Kasumi-1 (cell line): ENCODE measurements at regions not wholly inside any gene's neighbourhood (a gene's known extent, or its start where the extent isn't known, plus 50 kb on each side); places are given as distances from the start of the nearest gene placed in this dataset.
A peak's percentile ranks its signal among the peaks of the same experiment; 100 is the strongest.

Experiments used
- DNase-seq, 2 experiments: peaks; one replicate each; lab custom pipeline; 2025; lab: John Stamatoyannopoulos, UW

DNA sequence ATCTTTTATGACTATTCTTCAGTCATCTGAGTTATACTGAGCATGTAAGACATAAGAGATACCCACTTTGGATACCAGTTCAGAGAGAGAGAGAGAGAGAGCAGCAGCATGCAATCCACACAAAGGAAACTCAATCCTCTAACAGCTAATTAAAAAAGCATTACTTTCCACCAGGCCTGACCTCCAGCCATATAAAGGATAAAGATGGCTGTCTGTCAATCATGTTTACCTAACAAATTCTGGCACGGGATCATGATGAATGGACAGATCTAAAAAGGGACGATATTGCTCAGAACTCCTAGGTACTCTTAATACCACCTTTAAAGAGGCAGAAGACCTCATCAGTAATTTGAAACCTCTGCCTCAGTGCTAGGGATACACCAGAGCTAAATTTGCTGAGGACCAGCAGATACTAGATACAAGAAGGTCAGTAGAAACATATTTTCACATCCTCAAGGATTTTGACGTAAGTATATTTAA lies 159.2 kb downstream of the RPS12 start:
- DNase-seq = no peak

DNA sequence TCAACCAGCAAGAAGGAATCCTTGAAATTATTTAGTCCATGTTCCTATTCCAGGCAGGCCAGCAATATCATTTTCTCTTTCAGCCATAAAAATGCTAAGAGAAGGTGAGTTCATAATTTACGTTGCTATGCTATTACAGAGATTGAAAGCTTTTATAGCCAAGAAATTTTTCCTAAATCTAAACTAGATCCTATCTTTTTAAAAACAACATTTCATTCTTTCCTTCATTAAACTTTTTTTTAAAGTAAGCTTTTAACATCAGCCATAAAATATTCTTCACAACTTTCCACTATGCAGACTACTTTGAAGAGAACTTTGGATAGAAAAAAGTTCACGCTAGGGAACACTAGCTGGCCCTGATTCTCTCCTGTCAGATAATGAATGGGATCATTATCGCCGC lies 159.8 kb downstream of the RPS12 start:
- no peak for DNase-seq

DNA sequence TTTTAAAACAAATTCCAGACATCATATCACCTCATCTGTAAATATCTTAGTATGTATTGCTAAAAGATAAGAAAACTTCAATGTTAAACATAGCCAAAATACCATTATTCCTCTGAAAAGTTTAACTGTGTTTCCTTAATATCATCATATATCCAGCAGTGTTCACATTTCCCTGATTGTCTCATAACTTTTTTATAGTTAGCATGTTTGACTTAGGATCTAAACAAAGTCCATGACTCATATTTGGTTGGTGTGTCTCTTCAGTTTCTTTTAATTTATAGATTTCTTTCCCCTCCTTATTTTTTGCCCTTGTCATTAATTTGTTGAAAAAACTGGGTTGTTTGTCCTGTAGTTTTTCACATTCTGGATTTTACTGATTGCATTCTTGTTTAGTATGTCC lies 163.0 kb downstream of the RPS12 start:
- no peak for DNase-seq

DNA sequence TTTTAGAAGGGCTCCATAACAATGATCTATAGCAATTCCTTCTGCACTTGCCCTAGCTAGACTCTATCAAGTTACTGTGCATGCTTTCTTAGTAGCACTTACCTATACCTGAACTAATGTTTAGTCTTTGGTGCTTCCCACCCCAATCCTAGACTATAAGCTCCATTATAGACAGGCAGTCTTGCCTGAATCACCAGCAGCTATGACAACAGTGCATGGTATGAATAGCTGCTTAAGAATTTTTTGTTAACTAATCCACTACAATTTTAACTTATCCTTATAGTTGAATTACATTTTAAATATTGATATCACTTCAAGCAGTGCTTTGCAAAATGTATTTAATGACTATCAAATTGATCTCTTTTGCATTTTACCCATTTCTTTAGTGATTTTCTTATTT lies 164.3 kb downstream of the RPS12 start:
- no peak for DNase-seq

DNA sequence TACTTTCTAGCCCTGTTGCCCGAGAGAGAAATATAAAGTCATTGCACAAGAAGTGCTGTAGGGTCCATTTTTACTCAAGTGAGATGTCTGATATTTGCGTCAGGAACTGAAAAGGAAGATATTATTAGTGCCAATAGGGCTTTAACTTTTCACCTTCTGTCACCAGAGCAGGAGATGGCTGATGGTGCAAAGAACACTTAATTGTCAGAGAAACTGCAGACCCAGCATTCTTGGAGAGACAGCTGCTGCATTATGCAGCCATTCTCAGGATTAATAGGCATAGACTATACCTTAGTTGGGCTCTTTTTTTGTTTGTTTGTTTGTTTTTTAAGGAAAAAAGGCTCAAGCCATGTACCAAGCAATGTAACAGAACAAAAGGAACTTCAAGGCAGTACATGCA lies 179.4 kb downstream of the RPS12 start:
- DNase-seq = no peak

DNA sequence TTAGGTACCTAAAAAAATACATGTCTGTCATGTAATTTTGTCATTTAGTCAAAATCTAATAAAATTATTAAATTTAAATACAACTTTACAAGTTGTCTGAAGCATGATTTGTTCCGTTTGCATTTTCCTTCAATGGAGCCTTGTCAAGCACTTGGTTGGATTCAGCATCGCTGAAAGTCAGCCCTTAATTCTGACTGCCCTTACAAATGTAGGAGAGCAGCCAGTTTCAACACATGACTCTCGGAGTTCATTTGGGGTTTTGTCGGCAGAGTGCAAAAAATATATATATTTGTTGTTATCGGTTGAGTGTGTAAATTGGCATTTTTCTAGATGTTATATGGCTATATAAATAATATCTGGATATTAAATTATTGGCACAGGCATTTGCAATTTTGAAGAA lies 180.6 kb downstream of the RPS12 start:
- no peak for DNase-seq

DNA sequence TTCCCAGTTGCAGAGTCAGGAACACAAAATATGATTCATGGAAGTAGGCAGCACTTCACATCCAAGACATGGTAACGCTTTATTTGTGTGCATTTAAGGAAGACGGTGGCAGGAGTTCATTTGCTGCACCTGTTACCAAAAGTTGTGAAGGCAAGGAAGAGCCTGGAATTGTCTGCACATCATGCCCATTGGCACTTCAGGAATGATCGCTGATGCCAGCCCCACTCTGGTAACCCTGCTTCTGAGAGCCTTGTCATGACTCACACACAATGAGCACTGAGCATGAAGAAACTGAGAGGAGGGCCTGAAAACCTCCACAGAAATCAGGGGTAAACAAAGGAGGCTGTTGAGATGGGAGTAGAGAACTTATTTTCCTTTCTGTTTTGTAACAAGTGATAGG lies 181.1 kb downstream of the RPS12 start:
- DNase-seq = no peak

DNA sequence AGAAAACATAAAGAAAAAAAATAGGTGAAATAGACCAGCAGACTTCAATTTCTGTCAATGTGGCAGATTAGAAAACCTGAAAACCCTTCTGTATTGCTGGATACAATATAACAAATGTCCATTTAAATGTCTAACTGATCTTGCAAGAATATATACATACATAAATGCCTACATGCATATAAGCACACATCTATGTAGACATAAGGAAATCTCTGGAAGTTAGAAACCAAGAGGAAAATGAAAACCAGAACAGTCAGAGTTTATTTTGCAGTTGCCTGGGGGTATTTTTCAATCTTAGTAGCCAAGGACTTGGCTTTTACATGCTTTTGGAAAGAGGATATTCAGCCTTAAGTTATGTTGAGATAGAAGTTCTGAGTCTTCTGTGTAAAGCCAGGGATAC lies 184.0 kb downstream of the RPS12 start:
- DNase-seq = no peak

DNA sequence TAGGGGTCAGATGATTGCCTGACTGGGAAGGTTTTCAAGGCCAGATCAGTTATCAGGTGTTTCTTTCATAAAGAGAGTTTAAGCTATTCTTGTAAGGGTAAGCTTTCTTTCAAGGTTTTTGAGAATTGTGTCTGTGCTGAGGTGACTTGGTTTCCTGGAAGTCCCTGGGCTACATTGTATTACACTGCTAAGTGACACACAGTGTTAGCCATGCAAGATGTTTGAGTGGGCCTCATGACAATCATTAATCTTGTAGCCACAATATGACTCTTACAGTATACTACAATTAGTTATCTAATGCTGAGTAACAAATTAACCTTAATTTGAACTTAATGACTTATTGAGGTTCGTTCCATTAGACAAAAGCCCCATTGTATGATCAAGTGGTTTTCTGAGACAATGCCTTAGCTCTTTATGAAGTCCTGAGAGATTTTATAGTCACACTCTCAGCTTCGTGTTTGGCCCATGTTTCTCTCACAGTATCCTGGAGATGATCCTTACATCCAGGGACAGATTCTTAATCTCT lies 186.7 kb downstream of the RPS12 start:
- no peak for DNase-seq

DNA sequence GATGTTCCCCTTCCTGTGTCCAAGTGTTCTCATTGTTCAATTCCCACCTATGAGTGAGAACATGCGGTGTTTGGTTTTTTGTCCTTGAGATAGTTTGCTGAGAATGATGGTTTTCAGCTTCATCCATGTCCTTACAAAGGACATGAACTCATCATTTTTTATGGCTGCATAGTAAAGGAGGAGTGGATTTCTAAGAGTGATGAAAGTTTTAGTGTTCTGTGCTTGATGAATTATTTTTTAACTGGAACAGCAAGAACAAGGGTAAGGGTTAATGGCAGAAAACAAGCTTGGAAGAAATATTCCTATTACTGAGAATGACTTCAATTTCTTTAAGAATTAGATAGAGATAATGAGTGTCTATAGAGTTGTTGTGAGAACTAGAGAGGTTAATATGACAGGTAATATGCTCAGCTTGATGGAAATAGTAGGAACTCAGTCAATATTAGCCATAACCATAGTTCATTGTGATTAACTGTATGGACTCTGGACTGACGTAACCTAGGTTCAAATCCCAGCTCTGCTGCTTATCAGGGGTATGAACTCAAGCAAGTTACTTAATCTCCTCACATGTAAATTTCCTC lies 190.0 kb downstream of the RPS12 start:
- no peak for DNase-seq

DNA sequence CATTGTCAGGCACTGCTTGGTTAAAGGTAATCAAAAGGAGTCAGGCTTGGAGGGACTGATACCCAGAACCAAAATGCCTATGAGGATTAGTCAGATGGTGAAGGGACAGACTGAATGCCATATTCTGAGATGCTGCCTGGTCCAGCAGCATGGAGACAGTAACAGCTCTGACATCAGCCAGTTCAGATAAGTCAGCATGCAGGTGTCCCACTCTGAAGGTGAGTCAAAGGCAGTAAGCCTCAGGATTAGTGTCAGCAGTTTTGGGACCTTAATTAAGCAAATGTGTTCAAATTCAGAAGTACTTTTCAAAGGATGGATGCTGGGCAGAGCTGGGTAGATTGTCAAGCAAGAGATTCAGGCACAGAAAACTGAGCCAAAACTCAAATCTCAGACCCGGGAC lies 198.4 kb downstream of the RPS12 start:
- no peak for DNase-seq

DNA sequence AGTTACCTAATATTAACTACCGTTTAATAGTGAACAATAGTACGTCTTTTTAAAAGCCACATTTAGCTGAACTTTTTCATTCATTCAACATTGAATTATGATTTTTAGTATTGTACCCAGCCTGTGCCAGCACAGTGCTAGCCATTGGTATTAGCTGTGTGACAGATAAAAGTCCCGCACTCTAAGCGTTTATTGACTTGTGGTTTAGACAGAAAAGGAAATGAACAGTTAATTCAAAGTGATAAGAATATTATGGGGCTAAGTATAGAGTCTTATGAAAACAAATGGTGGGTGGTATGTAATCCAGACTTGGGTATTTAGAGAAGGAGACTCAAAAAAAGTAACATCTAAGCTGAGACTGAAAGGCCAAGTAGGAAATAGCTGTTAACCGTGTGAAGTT lies 202.3 kb downstream of the RPS12 start:
- DNase-seq = no peak

DNA sequence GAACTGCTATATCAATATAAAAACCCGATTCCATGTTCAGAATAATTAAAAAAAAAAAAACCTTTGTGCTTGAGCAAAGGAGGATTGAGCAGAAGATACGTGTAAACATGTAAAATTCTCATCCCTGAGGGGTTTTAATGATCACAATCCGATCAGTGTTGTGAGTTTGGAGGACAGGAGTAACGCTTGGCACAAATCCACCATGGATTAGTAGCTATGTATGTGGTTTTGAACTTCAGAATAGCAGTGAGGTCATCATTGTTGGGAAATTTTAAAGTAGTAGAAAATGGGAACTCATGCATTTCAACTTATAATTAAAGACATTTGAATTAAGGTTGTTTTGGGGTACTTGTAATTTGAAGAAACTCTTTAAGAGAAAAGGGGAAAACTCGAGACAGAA lies 203.2 kb downstream of the RPS12 start:
- no peak for DNase-seq

DNA sequence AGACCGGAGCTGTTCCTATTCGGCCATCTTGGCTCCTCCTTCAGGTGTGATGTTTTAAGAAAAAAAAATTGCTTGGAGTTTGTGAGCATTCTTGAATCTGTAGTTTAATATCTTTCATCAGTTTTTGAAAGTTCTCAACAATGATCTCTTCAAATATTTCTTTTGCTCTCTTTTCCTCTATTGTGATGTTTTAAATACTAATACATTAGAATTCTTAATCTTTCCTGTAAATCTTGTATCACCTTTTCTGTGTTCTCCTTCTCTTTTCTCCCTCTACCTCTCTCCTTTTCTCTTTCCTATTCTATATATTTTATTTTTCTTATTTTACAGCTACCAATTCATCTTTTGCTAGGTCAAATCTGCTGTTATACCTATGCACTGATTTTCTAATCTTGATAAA lies 212.3 kb downstream of the RPS12 start:
- DNase-seq = no peak

DNA sequence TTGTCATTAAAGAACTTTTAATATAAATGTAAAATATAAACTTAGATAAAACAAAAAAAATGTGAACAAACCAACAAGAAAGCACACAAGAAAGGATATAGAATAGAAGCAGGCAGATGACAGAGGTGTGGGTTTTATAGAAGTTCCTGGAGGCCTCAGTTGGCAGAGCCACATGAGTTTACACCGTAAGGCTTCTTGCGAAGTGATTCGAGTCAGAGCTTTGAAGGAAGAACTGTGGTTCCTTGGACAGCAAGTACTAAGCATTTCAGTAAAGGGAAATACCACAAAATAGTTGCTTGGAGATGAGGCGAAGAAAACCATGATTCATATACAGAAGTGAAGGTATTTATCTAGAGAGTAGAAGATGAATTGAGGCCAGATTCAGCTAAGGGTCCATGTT lies 207.9 kb upstream of the EYA4 start:
- DNase-seq = no peak

DNA sequence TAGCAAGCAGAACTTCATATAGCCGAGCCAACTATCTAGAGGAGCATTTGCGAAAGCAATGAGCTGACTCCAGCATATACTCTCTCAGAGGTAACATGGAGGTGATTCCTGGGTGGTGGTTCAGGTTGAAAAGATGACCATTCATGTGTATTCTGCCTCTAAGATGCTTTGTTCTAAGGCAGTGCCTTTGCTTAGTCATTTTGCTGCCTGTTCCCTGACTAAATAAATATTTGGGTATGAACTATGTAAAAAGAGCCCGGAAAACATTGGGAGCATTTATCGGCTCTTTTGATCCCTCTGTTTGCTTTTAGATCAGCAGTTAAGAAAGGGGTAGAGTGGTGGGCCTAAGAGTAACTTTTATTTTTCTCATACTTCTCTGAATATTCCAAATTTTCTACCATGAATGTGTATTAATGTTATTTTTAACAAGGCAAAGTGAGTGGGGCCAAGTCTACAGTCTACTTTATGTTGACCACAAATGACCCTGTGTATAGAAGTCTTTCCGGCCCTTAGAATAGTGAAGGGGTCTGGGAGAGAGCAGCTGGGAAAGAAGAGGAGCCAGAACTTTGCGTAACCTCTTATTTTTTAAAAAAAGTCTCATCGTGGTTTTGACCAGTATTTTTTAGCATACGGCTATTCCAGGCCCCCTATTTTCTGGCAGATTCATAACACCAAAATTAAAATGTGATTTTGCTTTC lies 206.5 kb upstream of the EYA4 start:
- no peak for DNase-seq

DNA sequence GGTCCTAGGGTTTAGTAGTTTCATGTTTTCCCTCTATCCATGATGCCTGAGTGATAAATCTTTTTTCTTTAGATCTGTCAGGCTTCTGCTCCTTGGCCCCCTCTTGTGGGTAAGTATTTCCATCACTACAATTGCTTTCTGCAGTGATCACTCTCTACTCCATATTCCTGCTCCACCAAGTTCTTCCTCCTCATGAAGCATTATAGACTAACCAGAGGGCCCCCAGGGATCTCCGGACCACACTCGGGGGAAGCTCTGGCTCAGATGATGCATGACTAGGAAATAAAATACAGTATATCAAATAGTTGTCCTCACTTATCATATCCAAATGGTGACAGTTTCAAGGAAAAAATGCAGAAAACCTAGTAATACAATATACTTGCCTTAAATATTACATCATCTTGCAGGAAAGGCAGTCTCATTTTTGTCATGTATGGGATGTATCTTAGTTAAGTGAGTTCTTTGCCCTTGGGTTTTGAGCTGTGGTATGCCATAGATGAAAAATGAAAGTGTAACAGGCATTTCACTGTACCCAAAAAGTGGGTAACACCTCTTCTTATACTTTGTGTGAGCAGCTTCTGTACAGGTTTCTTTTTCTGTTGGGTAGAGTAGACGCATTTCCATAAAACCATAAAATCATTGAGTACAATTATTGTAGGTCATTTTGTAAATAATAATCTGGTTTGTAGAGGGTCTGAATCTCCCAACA lies 200.9 kb upstream of the EYA4 start:
- DNase-seq = peak; percentile 49 to 62

DNA sequence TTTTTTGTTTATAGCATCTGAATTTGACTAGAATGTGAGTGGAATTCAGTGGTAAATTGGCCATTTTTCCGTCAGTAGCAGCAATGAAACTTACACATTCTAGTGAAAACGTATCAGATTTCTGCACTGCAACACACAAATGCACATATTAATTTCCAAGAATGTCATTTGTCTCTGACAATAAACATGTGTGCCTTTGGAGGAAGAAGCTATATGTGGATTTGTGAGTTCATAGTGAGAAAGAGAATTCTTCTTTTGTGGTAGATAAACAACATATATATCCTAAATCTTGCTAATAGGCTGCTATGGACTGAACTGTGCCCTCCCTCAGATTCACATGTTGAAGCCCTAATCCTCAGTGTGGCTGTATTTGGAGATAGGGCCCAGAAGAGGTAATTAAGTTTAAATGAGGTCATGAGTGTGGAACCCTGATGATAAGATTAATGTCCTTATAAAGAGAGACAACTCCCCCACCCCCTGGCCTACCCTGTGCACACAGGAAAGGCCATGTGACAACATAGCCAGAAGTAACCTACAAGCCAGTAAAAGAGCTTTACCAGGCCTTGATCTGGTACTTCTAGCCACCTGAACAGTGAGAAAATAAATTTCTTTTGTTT lies 200.2 kb upstream of the EYA4 start:
- DNase-seq = no peak

DNA sequence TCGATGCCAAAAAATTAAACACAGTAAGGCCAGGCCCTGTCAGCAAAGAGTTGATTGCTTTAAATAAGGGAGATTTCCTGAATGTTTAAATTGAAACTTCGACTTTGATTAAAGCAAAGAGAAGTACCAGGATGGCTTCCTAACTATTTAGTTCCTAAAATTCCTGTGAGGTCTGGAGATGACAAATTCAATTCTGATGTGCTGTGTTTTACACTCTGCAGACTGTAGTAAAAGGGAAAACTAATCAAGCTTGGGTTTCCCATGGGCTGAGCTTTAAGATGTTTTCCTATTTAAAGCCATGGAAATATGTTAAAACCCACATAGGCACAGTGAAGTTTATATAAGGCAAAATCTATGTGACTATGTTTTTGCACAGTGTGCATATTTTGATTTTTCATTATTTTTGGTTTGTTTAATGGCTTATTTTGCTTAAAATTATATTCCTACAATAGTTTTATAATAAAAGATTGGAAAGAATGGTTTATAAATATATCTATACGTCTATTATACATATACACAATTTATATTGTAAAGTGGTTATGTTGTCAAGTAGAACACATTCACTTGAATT lies 198.5 kb upstream of the EYA4 start:
- no peak for DNase-seq

DNA sequence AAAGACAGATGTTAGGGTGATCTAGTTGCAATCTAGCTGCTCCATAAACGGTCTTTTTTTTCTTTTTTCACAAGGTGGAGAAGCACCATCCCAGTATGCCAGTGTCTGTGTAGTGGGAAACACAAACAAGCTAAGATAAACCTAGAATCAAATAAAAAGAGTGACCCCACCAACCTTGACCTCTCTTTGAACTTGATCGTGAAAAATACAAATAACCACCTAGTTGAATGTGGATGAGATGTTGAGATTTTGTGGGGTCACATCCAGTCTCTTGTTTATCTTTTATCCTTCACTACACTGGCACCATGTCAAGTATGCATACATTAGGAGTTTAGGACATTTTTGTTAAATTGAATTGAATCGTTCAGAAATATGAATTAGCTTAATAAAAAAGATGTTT lies 194.6 kb upstream of the EYA4 start:
- no peak for DNase-seq

DNA sequence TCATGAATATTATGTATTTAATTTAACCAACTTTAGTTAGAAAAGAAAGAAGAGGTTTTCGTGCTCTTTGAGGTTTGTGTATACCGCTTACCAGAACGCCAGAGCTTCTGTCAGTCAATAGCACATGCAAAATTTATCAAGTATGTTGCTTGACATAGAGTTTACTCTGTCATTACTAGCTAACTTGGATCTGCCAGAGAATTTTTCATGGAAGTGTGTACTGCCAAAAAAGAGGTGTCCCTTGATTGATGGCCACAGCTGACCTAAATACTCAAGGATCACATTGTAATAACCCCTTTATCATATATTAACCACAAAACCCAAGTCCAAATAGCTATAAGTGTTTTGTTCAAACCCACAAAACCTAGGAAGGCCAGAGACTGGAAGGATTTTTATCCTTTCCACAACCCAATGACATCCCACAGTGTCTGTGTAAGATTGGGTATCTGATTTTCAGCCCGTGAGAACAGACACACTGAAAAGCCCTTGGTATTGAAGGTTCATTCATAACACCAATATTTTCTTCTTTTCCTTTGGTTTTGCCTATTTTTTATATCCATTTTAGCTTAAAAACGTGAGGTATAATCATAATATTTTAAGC lies 194.0 kb upstream of the EYA4 start:
- DNase-seq = no peak

DNA sequence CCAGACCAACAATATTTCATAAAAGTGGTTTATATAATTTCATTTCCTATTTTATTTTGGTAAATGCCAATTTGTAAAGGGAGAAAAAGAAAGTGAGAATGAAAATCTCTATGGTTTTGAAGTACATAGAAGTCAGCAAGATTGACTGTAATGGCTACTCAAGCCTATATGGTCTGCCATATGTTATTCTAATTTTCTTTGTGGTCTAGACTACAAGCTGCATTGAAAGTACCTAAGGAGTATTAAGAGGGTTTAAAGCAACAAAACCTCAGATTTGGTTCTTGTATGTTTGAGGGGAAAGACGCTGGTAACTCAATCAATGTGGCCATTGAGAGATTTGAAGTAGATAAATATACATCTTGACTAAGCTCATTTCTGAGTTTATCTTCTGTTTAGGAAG lies 193.5 kb upstream of the EYA4 start:
- no peak for DNase-seq
